ENCODE measurements at regions not wholly inside any gene's neighbourhood (a gene's known extent, or its start where the extent isn't known, plus 50 kb on each side); places are given as distances from the start of the nearest gene placed in this dataset.
"Not testable (repeated sequence)": the region's sequence is repeated elsewhere in the genome, so short reads cannot be mapped to it uniquely, and the experiment has no call there.

DNA sequence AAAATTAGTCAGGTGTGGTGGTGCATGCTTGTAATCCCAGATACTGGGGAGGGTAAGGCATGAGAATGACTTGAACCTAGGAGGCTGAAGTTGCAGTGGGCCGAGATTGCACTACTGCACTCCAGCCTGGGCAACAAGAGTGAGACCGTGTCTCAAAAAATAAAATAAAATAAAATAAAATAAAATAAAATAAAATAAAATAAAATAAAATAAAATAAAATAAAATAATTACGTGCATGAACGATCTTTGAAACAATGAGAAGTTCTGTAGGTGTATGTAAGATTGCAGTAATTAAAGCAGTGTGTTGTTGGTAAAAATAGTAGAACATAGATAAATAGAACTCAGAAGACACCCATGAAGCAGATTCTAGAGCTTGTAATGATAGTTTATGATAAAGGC, 348.5 kb downstream of the ANKRD30A start:
- ATAC-seq: no peak
- no peak for DNase-seq

DNA sequence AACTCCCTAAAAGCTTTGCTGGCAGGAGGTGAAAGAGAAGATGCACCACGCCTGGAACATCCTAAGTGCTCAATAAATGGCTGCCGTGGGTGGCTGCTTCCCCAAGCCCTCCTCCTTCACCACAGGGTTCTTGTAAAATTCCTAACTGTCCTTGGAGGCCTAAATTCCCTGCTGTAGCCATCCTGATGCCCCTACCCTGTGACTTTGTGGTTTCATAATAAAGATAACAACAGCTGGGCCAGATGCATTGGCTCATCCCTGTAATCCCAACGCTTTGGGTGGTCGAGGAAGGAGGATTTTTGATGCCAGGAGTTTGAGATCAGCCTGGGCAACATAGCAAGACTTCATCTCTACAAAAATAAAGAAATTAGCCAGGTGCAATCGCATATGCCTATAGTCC, 341.8 kb downstream of the ANKRD30A start:
- ATAC-seq (no peak), DNase-seq (no peak)

DNA sequence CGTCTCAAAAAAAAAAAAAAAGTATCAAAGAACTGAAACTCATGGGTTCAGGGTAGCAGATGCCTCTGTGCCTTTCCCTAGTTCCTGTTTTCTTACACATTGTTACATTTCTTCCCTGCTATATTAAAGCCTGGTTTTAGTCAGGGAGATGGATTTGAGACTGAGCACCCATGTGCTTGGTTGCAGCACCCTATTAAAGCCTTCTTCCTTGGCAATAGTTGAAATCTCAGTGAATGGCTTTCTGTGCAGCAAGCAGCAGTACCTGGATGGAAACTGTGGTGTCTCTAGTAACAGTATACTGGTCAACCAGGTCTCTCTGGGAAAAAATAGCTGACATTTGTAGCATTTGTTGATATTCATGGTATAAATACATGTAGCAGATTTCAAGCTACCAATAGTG, 331.1 kb downstream of the ANKRD30A start:
- ATAC-seq: no peak

DNA sequence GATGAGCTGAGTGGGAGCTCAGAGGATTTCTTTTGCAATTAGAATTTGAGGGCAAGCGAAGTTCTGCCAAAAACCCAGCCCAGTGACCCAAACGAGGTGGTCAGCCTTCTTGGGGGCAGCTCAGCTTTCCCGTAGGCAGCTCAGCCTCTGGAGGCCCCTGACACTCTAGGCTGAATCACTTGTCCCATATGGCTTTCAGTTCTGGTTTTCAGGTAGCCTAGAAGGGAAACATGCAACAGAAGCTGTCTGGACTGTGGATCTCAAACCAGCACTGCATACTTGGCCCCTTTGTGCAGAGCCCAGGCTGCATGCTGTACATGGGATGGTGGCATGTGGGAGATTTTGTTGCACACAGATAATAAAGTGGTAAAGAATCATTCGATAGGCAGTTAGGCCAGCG, 322.8 kb downstream of the ANKRD30A start:
- no peak for ATAC-seq

More for the DNA sequence above, 331.1 kb downstream of the ANKRD30A start:
- DNase-seq: no peak

DNA sequence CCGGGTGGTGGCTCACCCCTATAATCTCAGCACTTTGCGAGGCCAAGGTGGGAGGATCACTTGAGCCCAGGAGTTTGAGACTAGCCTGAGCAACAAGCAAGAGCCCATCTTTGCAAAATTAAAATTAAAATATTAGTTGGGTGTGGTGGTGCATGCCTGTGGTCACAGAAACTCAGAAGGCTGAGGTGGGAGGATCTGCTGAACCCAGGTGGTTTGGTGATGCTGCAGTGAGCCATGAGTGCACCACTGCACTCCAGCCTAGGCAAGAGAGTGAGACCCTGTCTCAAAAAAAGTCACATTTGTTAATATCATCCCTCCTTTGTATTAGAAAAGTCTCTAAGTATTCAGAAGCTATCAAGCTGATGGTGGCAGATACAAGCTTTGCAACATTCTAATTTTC, 317.5 kb downstream of the ANKRD30A start:
- no peak for DNase-seq
- no peak for ATAC-seq

More for the DNA sequence above, 322.8 kb downstream of the ANKRD30A start:
- DNase-seq: no peak

DNA sequence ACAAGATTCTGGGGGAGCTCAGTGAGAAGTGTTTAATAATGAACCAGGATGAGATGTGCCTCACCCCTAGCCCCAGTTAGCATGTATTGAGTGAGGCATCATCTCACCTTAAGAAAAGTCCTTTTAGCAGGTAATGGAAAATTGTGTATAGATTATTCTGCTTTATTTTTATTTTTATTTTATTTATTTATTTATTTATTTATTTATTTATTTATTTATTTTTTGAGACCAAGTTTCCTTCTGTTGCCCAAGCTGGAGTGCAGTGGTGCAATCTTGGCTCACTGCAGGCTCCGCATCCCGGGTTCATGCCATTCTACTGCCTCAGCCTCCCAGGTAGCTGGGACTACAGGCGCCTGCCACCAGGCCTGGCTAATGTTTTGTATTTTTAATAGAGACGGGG, 315.8 kb downstream of the ANKRD30A start:
- ATAC-seq: not testable (repeated sequence)

DNA sequence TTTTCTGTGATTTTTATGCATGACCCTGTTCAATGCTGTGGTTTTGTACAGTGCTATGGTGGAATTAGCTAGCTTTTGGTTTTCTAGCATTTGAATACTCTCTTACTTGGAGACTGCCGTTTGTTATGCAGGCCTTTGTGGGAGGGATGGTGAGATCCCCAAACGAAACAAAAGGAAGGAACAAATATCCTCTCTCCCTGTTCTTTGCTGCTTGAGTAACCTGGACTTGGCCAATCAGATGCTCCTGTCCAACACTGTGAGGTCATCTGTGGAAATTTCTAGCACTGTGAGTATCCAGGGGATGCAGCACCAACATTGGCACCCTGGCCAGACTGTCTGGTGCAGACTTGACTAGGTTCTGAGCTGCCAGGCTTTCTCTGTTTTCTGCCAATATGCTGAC, 314.4 kb downstream of the ANKRD30A start:
- no peak for DNase-seq
- ATAC-seq: no peak

More for the DNA sequence above, 315.8 kb downstream of the ANKRD30A start:
- DNase-seq: not testable (repeated sequence)

DNA sequence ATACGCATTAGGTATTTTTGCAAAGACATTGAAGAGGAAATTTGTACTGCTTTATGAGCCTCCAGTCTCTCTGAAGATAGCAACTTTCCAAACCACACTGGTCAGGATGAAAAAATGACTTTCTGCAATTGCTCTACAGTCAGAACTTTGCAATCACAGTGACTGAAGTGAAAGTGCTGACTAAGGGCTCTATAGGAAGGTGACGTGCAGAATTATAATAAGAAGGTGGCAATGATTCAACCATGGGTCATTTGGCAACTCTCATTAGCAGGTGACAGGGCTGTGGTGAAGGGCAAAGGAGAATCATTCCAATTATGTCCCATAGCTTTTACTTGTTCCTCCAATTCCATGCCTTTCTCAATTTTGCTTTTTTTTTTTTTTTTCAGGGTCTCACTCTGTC, 311.0 kb downstream of the ANKRD30A start:
- DNase-seq (no peak), ATAC-seq (no peak)

DNA sequence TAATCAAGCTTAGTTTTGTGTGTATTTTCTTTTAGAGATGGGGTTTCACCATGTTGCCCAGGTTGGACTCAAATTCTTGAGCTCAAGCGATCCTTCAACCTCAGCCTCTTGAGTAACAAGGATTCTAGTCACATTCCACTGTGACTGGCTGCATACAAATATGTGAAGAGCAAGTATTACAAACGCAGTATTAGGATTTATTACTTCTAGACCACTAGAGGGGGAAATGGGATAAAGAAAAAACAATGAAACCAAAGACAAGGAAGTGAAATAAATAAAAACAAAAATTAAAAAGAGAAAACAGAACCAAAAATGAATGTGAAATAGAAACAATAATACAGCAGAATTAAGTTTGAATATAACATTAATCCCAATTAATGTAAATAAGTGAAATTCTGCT, 308.7 kb downstream of the ANKRD30A start:
- DNase-seq (no peak), ATAC-seq (no peak)

All from stimulated activated naive CD8-positive, alpha-beta T cell treated with anti-CD3 and anti-CD28 coated beads, Interleukin-15, Interleukin-2, amounts not matched to agents 100 U/mL and 50 U/mL, for 24 hours (primary cell).